ENCODE measurements at regions not wholly inside any gene's neighbourhood (a gene's known extent, or its start where the extent isn't known, plus 50 kb on each side); places are given as distances from the start of the nearest gene placed in this dataset.

GRCh38 chr18:61141691-61142090, 191.5 kb upstream of the CDH20 start:
- H3K4me3 ChIP-seq (replicated peaks in 1 of 4; ENCODE audit: control extremely low read depth in 1 of 4, insufficient read depth in 1 of 4, low read depth in 3 of 4, low read length in 4 of 4) = no peak overlapping the region
- no peaks in the 10 kb centered on the region for H3K4me1 ChIP-seq (ENCODE audit: control insufficient read depth, extremely low read depth, insufficient read depth, low read length)
- no peaks in the 10 kb centered on the region for H3K9me3 ChIP-seq (ENCODE audit: control insufficient read depth, insufficient read depth, low read depth, low read length)
- H3K27ac ChIP-seq (ENCODE audit: insufficient read depth, low read length) = no peak overlapping the region
- H2AFZ ChIP-seq (ENCODE audit: low read length) = no peak overlapping the region
- no peaks in the 10 kb centered on the region for H4K20me1 ChIP-seq (ENCODE audit: control insufficient read depth, extremely low read depth, insufficient read depth, low read length)
- TF ChIP-seq CTCF (conservative IDR thresholded peaks at IDR 0.05 in 1 of 2, IDR thresholded peaks at IDR 0.05 in 1 of 2; ENCODE audit: low read depth in 1 of 2, low read length in 2 of 2) (no peak), EZH2 (IDR thresholded peaks at IDR 0.05; ENCODE audit: low read length, missing control alignments) (no peak)
- DNase-seq (ENCODE audit: low read depth in 2 of 2) = no peak
- H3K36me3 ChIP-seq (ENCODE audit: control insufficient read depth, insufficient read depth, low read length) = no peaks in the 10 kb centered on the region
- H3K27me3 ChIP-seq (ENCODE audit: control insufficient read depth, insufficient read depth, low read length) = no peaks in the 10 kb centered on the region
- H3K79me2 ChIP-seq (ENCODE audit: control insufficient read depth, insufficient read depth, low read length) = no peaks in the 10 kb centered on the region
- no peak overlapping the region for H3K4me2 ChIP-seq (ENCODE audit: extremely low read depth, insufficient read depth, low read length)
- H3K9ac ChIP-seq (ENCODE audit: insufficient read depth, low read length) = no peak overlapping the region

GRCh38 chr18:61148322-61148721, 184.9 kb upstream of the CDH20 start:
- no peaks in the 10 kb centered on the region for H4K20me1 ChIP-seq (ENCODE audit: control insufficient read depth, extremely low read depth, insufficient read depth, low read length)
- no peaks in the 10 kb centered on the region for H3K27me3 ChIP-seq (ENCODE audit: control insufficient read depth, insufficient read depth, low read length)
- H2AFZ ChIP-seq (ENCODE audit: low read length) = no peak overlapping the region
- no peak for DNase-seq (ENCODE audit: low read depth in 2 of 2)
- no peaks in the 10 kb centered on the region for H3K79me2 ChIP-seq (ENCODE audit: control insufficient read depth, insufficient read depth, low read length)
- TF ChIP-seq EZH2 (IDR thresholded peaks at IDR 0.05; ENCODE audit: low read length, missing control alignments) = no peak
- no peak for TF ChIP-seq CTCF (conservative IDR thresholded peaks at IDR 0.05 in 1 of 2, IDR thresholded peaks at IDR 0.05 in 1 of 2; ENCODE audit: low read depth in 1 of 2, low read length in 2 of 2)
- H3K27ac ChIP-seq (ENCODE audit: insufficient read depth, low read length) = no peak overlapping the region
- no peak overlapping the region for H3K9ac ChIP-seq (ENCODE audit: insufficient read depth, low read length)
- no peaks in the 10 kb centered on the region for H3K36me3 ChIP-seq (ENCODE audit: control insufficient read depth, insufficient read depth, low read length)
- H3K4me2 ChIP-seq (ENCODE audit: extremely low read depth, insufficient read depth, low read length) = no peak overlapping the region
- no peaks in the 10 kb centered on the region for H3K9me3 ChIP-seq (ENCODE audit: control insufficient read depth, insufficient read depth, low read depth, low read length)
- no peak overlapping the region for H3K4me3 ChIP-seq (replicated peaks in 1 of 4; ENCODE audit: control extremely low read depth in 1 of 4, insufficient read depth in 1 of 4, low read depth in 3 of 4, low read length in 4 of 4)
- H3K4me1 ChIP-seq (ENCODE audit: control insufficient read depth, extremely low read depth, insufficient read depth, low read length) = no peaks in the 10 kb centered on the region

GRCh38 chr18:61149786-61150185, 183.4 kb upstream of the CDH20 start:
- DNase-seq (ENCODE audit: low read depth in 2 of 2) = no peak
- Histone ChIP-seq H3K4me1 (ENCODE audit: control insufficient read depth, extremely low read depth, insufficient read depth, low read length) (no peaks in the 10 kb centered on the region), H4K20me1 (ENCODE audit: control insufficient read depth, extremely low read depth, insufficient read depth, low read length) (no peaks in the 10 kb centered on the region), H3K36me3 (ENCODE audit: control insufficient read depth, insufficient read depth, low read length) (no peaks in the 10 kb centered on the region), H3K79me2 (ENCODE audit: control insufficient read depth, insufficient read depth, low read length) (no peaks in the 10 kb centered on the region), H2AFZ (ENCODE audit: low read length) (no peak overlapping the region), H3K27me3 (ENCODE audit: control insufficient read depth, insufficient read depth, low read length) (no peaks in the 10 kb centered on the region), H3K9ac (ENCODE audit: insufficient read depth, low read length) (no peak overlapping the region), H3K4me3 (replicated peaks in 1 of 4; ENCODE audit: control extremely low read depth in 1 of 4, insufficient read depth in 1 of 4, low read depth in 3 of 4, low read length in 4 of 4) (no peak overlapping the region), H3K9me3 (ENCODE audit: control insufficient read depth, insufficient read depth, low read depth, low read length) (no peaks in the 10 kb centered on the region), H3K4me2 (ENCODE audit: extremely low read depth, insufficient read depth, low read length) (no peak overlapping the region), H3K27ac (ENCODE audit: insufficient read depth, low read length) (no peak overlapping the region)
- TF ChIP-seq CTCF (conservative IDR thresholded peaks at IDR 0.05 in 1 of 2, IDR thresholded peaks at IDR 0.05 in 1 of 2; ENCODE audit: low read depth in 1 of 2, low read length in 2 of 2) = no peak
- TF ChIP-seq EZH2 (IDR thresholded peaks at IDR 0.05; ENCODE audit: low read length, missing control alignments) = no peak

Measured in fibroblast of lung (primary cell).